GM12864 (cell line): ENCODE measurements at regions not wholly inside any gene's neighbourhood (a gene's known extent, or its start where the extent isn't known, plus 50 kb on each side); places are given as distances from the start of the nearest gene placed in this dataset.

Experiments used
- DNase-seq: peaks from one replicate; pipeline ENCODE4 v3.0.0-alpha.2; 2011; ENCODE audit warnings: low read depth
- H3K4me3 ChIP-seq: 2 replicates; pipeline ENCODE4 v1.5.1; 2011; ENCODE audit warnings: mild to moderate bottlenecking, low read depth, low read length, control low read depth
- CTCF ChIP-seq: IDR thresholded peaks from 2 replicates; pipeline ENCODE4 v1.5.1; 2011; ENCODE audit warnings: low read depth, mild to moderate bottlenecking, moderate library complexity, low read length, control low read depth, inconsistent platforms; ENCODE audit errors: missing control alignments

DNA sequence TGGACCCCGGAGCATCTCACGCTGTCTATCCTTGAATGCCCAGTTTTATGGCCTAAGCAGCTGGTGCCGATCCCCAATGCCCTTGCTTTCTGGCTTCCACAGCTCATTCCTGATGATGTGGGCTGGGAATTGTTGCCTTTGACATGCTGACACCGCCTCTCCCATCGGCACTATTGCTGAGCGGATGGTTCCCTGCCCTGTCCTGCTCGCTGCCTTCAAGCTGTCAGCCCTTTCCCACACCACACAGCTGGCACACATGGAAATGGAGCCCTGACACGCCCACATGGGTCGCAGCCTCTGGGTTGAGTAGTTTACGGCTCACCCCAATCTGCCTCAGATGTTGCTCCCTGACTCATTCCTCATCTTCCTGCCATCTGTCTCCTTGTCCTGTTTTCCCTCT is 110.2 kb upstream of the SESN3 start:
- DNase-seq, result no peak
- H3K4me3 ChIP-seq, result no peak overlapping the region
- TF ChIP-seq CTCF, result no peak

- no peak overlapping the region for H3K4me3 ChIP-seq
Observed at GRCh38 chr11:95339086-95339901, 108.3 kb upstream of the SESN3 start.

GRCh38 chr11:95338430-95338991 is 107.5 kb upstream of the SESN3 start:
- no peak for DNase-seq
- TF ChIP-seq CTCF, result no peak
- no peak overlapping the region for H3K4me3 ChIP-seq

More at GRCh38 chr11:95339086-95339901, 108.3 kb upstream of the SESN3 start:
- DNase-seq, result peak; percentile 4
- no peak for TF ChIP-seq CTCF

DNA sequence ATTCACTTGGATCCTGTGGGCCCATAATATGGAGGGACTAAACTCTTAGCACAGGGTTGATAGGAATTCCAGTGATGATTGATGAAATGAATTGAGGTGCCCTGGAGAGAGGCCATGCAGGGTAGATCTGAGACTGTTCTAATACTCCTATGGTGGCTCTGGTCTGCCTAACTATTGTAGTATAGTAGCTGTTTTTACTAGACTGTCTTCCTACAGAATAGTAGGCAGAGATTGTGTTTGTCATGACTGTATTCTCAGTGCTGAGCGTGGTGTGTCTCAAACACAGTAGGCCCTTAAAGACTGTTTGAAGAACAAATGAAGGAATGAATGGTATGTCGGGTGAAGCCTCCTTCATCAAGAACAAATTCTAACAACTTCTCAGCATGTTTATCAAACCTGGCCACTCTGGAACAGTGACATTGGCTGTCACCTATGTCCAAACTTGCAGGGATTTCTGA is 107.0 kb upstream of the SESN3 start:
- no peak for TF ChIP-seq CTCF
- H3K4me3 ChIP-seq, result no peak overlapping the region

GRCh38 chr11:95337175-95337957 is 106.4 kb upstream of the SESN3 start:
- DNase-seq, result peak; percentile 64

More for the DNA sequence above, 107.0 kb upstream of the SESN3 start:
- DNase-seq, result no peak

DNA sequence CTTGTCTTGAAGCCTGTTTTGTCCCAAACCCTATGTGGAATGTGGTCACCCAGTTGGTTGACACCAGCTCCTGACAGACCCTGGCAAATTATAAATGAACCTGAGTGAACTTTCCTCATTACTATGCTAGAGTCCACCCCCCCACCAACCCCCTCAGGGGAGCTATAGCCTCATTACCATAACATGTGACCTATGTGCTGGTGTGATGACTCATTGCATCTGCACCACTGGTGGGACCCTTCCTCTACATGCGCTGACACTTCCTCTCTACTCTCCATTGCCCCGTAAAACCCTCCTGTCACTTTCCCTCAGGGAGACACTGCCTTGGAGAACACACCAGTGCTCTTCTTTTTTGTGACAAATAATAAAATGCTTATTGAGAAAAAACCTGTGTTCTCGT is 105.0 kb upstream of the SESN3 start:
- TF ChIP-seq CTCF, result no peak
- no peak for DNase-seq
- no peak overlapping the region for H3K4me3 ChIP-seq

More at GRCh38 chr11:95337175-95337957, 106.4 kb upstream of the SESN3 start:
- no peak overlapping the region; the same call in 1 of the 2 replicates for H3K4me3 ChIP-seq
- no peak for TF ChIP-seq CTCF
